Smooth muscle cell (in vitro differentiated cells): ENCODE measurements at regions not wholly inside any gene's neighbourhood (a gene's known extent, or its start where the extent isn't known, plus 50 kb on each side); places are given as distances from the start of the nearest gene placed in this dataset.
"Not testable (repeated sequence)": the region's sequence is repeated elsewhere in the genome, so short reads cannot be mapped to it uniquely, and the experiment has no call there.

Experiments used
- DNase-seq: peaks from one replicate; lab custom pipeline; 2025; ENCODE audit not compliant: unreplicated experiment; lab: John Stamatoyannopoulos, UW
- H2AFZ ChIP-seq: fragments of 200-600 bp; sonication (generic); 2 replicates; pipeline ENCODE4 v1.6.0; 2016; ENCODE audit warnings: antibody characterized with exemption, low read depth, mild to moderate bottlenecking
- H3F3A ChIP-seq: fragments of 200-600 bp; sonication (generic); 2 replicates; pipeline ENCODE4 v1.6.0; 2017; ENCODE audit warnings: antibody characterized with exemption, low read depth
- H3K27ac ChIP-seq: fragments of 200-600 bp; sonication (generic); 2 replicates; pipeline ENCODE4 v1.5.1; 2016; ENCODE audit warnings: low read depth, mild to moderate bottlenecking
- H3K27me3 ChIP-seq: fragments of 200-600 bp; sonication (generic); 2 replicates; pipeline ENCODE4 v1.6.1; 2016; ENCODE audit warnings: low read depth, mild to moderate bottlenecking
- H3K36me3 ChIP-seq: fragments of 200-600 bp; sonication (generic); 2 replicates; pipeline ENCODE4 v1.5.1; 2016; ENCODE audit warnings: low read depth
- H3K4me1 ChIP-seq: fragments of 200-600 bp; sonication (generic); 2 replicates; pipeline ENCODE4 v1.5.1; 2016; ENCODE audit warnings: low read depth
- H3K4me2 ChIP-seq: fragments of 200-600 bp; sonication (generic); 2 replicates; pipeline ENCODE4 v1.6.0; 2016; ENCODE audit warnings: mild to moderate bottlenecking
- H3K4me3 ChIP-seq: fragments of 200-600 bp; sonication (generic); 2 replicates; pipeline ENCODE4 v1.5.1; 2016; ENCODE audit warnings: mild to moderate bottlenecking
- H3K79me2 ChIP-seq: fragments of 200-600 bp; sonication (generic); 2 replicates; pipeline ENCODE4 v1.6.0; 2016; ENCODE audit warnings: low read depth, mild to moderate bottlenecking
- H3K9ac ChIP-seq: fragments of 200-600 bp; sonication (generic); 2 replicates; pipeline ENCODE4 v1.6.0; 2016; ENCODE audit warnings: low read depth
- H3K9me3 ChIP-seq: fragments of 200-600 bp; sonication (generic); replicated peaks from 2 replicates; pipeline ENCODE4 v1.5.1; 2016; ENCODE audit warnings: low read depth
- H4K20me1 ChIP-seq: fragments of 200-600 bp; sonication (generic); 2 replicates; pipeline ENCODE4 v1.6.0; 2016; ENCODE audit warnings: low read depth
- CTCF ChIP-seq: fragments of 200-600 bp; sonication (generic); IDR thresholded peaks from 2 replicates; pipeline ENCODE4 v1.5.1; 2017; ENCODE audit warnings: borderline replicate concordance, mild to moderate bottlenecking, antibody characterized with exemption; ENCODE audit not compliant: insufficient read depth, poor library complexity, severe bottlenecking
- WGBS: methylation state at CpG from one replicate; pipeline ENCODE4 v1.1.7; 2016; ENCODE audit warnings: low lambda C conversion rate; 5-methylcytosine and 5-hydroxymethylcytosine counted together

DNA sequence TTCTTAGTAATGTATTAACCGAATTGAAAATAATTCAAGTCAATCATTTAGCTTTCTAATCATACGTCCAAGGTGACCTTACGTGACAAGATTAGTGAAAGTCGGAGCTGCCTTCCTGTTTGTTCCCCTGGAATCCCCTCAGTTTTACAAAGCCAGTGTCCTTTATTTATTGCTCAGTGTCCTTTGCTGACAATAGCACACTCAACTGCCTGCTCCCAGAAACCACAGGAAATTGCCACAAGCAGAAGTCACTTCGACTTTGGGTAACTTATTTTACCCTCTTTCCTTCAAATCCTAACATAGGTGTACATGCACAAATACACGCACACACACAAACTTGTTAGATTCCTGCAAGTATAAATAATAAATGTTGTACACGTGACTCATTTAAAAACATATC is 1167.7 kb upstream of the ADGRB3 start:
- Histone ChIP-seq H3K36me3 (no peaks in the 10 kb centered on the region), H3K9ac (no peak overlapping the region), H3K27ac (no peak overlapping the region), H3K27me3 (no peaks in the 10 kb centered on the region), H4K20me1 (no peaks in the 10 kb centered on the region), H3K4me1 (no peaks in the 10 kb centered on the region), H2AFZ (no peak overlapping the region), H3K79me2 (no peaks in the 10 kb centered on the region), H3K4me2 (no peak overlapping the region), H3K9me3 (no peaks in the 10 kb centered on the region), H3K4me3 (no peak overlapping the region), H3F3A (no peaks in the 10 kb centered on the region)
- WGBS = 89% methylated on average over 7 of the region's 7 CpGs
- DNase-seq = no peak
- TF ChIP-seq CTCF = no peak

GRCh38 chr6:67462725-67463124 is 1172.4 kb upstream of the ADGRB3 start:
- H4K20me1 ChIP-seq, H3K4me2 ChIP-seq, H3K36me3 ChIP-seq, H3K9ac ChIP-seq, H3F3A ChIP-seq, H3K27ac ChIP-seq, H2AFZ ChIP-seq, DNase-seq, H3K9me3 ChIP-seq, H3K27me3 ChIP-seq, H3K4me3 ChIP-seq, H3K79me2 ChIP-seq, H3K4me1 ChIP-seq: not testable (repeated sequence)
- 93% methylated on average over 1 of the region's 1 CpG for whole genome bisulfite sequencing

- no peak overlapping the region for H2AFZ ChIP-seq
- no peaks in the 10 kb centered on the region for H3F3A ChIP-seq
- DNase-seq = no peak
- H3K27me3 ChIP-seq = no peaks in the 10 kb centered on the region
- H3K4me3 ChIP-seq = no peak overlapping the region
- H3K27ac ChIP-seq = no peak overlapping the region
- 83% methylated on average over 1 of the region's 1 CpG for WGBS
- no peak overlapping the region for H3K9ac ChIP-seq
- no peaks in the 10 kb centered on the region for H3K9me3 ChIP-seq
- H3K36me3 ChIP-seq = no peaks in the 10 kb centered on the region
- no peak for TF ChIP-seq CTCF
- no peak overlapping the region for H3K4me2 ChIP-seq
- H3K4me1 ChIP-seq = no peaks in the 10 kb centered on the region
- H4K20me1 ChIP-seq = no peaks in the 10 kb centered on the region
- no peaks in the 10 kb centered on the region for H3K79me2 ChIP-seq
Measured at GRCh38 chr6:67459556-67459955, 1175.5 kb upstream of the ADGRB3 start.

DNA sequence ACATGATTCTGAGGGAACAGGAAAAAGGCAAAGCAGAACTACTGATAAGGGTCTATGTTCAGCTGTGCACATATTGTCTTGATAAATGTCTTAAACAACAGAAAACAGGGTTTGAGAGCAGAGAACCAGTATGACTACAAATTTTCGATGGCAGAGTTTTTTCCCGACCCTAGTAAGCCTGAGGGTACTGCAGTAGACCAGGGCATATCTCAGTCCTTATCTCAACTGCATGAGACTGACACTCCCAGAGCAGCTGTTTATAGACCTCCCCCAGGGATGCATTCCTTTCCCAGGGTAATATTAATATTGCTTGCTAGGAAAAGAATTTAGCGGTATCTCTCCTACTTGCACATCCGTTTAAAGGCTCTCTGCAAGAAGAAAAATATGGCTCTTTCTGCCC is 1176.8 kb upstream of the ADGRB3 start:
- TF ChIP-seq CTCF = no peak
- Histone ChIP-seq H2AFZ (no peak overlapping the region), H3K36me3 (no peaks in the 10 kb centered on the region)

More for the DNA sequence above, 1176.8 kb upstream of the ADGRB3 start:
- no peak overlapping the region for H3K4me2 ChIP-seq
- WGBS = 90% methylated on average over 4 of the region's 4 CpGs
- no peaks in the 10 kb centered on the region for H3K9me3 ChIP-seq
- DNase-seq = no peak
- no peaks in the 10 kb centered on the region for H3F3A ChIP-seq
- H4K20me1 ChIP-seq = no peaks in the 10 kb centered on the region
- no peaks in the 10 kb centered on the region for H3K4me1 ChIP-seq
- no peaks in the 10 kb centered on the region for H3K79me2 ChIP-seq
- no peaks in the 10 kb centered on the region for H3K27me3 ChIP-seq
- H3K27ac ChIP-seq = no peak overlapping the region
- no peak overlapping the region for H3K4me3 ChIP-seq
- H3K9ac ChIP-seq = no peak overlapping the region
